IMR-90 (cell line): ENCODE measurements at regions not wholly inside any gene's neighbourhood (a gene's known extent, or its start where the extent isn't known, plus 50 kb on each side); places are given as distances from the start of the nearest gene placed in this dataset.

ENCODE experiments used
- BHLHE40 ChIP-seq: fragments of 150-350 bp; IDR thresholded peaks from 2 replicates; pipeline ENCODE4 v1.6.1; 2016; ENCODE audit warnings: mild to moderate bottlenecking, low read depth, low read length
- CHD1 ChIP-seq: IDR thresholded peaks from 2 replicates; pipeline ENCODE4 v1.6.1; 2012; ENCODE audit warnings: low read depth, low read length, improper control_type of control experiment
- CTCF ChIP-seq: conservative IDR thresholded peaks from 2 replicates; pipeline ENCODE4 v1.5.1; 2012; ENCODE audit warnings: mild to moderate bottlenecking, low read depth, low read length, improper control_type of control experiment
- MAFK ChIP-seq: IDR thresholded peaks from 2 replicates; pipeline ENCODE4 v1.6.1; 2012; ENCODE audit warnings: low read depth, low read length, improper control_type of control experiment
- MAZ ChIP-seq: IDR thresholded peaks from 2 replicates; pipeline ENCODE4 v1.6.1; 2012; ENCODE audit warnings: low read depth, mild to moderate bottlenecking, low read length, improper control_type of control experiment, moderate library complexity, borderline replicate concordance
- MXI1 ChIP-seq: IDR thresholded peaks from 2 replicates; pipeline ENCODE4 v1.6.1; 2012; ENCODE audit warnings: low read depth, mild to moderate bottlenecking, low read length, moderate library complexity, borderline replicate concordance
- POLR2A ChIP-seq: IDR thresholded peaks from 2 replicates; pipeline ENCODE4 v1.6.1; 2012; ENCODE audit warnings: mild to moderate bottlenecking, low read depth, low read length
- RFX5 ChIP-seq: IDR thresholded peaks from 2 replicates; pipeline ENCODE4 v1.8.0; 2012; ENCODE audit warnings: low read depth, mild to moderate bottlenecking, low read length, moderate library complexity
- SMC3 ChIP-seq: fragments of 150-350 bp; IDR thresholded peaks from 2 replicates; pipeline ENCODE4 v1.6.1; 2016; ENCODE audit warnings: low read depth, mild to moderate bottlenecking, antibody characterized with exemption, low read length, moderate library complexity

DNA sequence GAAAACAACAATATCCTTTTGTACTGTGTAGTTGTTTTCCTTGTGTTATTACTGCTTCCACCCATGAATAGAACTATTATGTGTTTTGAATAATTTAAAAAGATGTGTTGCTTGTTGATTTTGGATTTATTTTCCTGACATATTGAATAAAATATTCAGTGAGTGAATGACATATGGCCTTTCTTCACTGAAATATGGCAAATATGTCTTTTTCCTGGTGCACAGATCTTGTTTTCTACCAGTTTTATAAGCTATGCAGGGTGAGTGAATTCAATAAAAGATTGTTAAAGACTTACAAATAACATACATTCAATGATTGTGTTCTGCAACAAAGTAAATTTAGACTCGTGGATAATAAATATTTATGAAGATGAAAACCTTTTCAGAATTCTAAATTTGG, 1216.3 kb upstream of the ADGRL3 start:
- TF ChIP-seq CTCF (no peak), MAFK (no peak), CHD1 (no peak), BHLHE40 (no peak), RFX5 (no peak), SMC3 (no peak), POLR2A (no peak), MAZ (no peak), MXI1 (no peak)
